ENCODE measurements at regions not wholly inside any gene's neighbourhood (a gene's known extent, or its start where the extent isn't known, plus 50 kb on each side); places are given as distances from the start of the nearest gene placed in this dataset.

DNA sequence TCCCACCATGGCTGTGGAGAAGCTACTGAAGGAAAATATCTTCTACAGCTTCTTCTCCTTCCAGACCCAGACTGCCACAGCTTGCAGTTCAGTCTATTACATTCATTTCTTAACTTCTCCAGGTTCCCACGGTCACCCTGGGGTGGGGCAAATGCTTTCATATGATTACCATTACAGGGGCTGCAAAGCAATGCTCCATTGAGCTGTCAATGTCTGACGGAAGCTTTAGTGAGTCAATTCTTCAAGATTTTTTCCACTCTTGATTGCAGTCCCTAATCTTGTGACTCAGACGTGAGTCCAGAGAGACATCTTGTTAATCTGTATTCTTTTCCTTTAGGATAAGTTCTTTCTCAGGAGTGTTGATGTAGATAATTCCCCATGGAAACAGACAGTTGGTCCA is 233.4 kb upstream of the DDI1 start:
- Histone ChIP-seq H3K36me3 (ENCODE audit: control insufficient read depth, insufficient read depth, low read length) (no peaks in the 10 kb centered on the region), H3K27me3 (replicated peaks; ENCODE audit: control insufficient read depth, insufficient read depth, low read length) (no peaks in the 10 kb centered on the region), H3K9me3 (no peaks in the 10 kb centered on the region), H3K4me3 (ENCODE audit: low read depth, low read length) (no peak overlapping the region), H3K4me1 (peaks cover 56% of the 10 kb centered on the region)
- Mint-ChIP-seq H3K36me3 (ENCODE audit: insufficient read depth, unreplicated experiment) (no peaks in the 10 kb centered on the region), H3K27me3 (ENCODE audit: insufficient read depth, unreplicated experiment) (no peaks in the 10 kb centered on the region), H3K4me3 (ENCODE audit: unreplicated experiment) (no peak overlapping the region), H3K4me1 (ENCODE audit: low read depth, unreplicated experiment) (peaks cover 24% of the 10 kb centered on the region), H3K9me3 (ENCODE audit: unreplicated experiment) (peaks cover 10% of the 10 kb centered on the region), H3K27ac (ENCODE audit: unreplicated experiment) (peak overlapping the region; percentile 14)
- no TSS peak for BruUV-seq (replicated peaks)
- TF ChIP-seq, protein P1, sequence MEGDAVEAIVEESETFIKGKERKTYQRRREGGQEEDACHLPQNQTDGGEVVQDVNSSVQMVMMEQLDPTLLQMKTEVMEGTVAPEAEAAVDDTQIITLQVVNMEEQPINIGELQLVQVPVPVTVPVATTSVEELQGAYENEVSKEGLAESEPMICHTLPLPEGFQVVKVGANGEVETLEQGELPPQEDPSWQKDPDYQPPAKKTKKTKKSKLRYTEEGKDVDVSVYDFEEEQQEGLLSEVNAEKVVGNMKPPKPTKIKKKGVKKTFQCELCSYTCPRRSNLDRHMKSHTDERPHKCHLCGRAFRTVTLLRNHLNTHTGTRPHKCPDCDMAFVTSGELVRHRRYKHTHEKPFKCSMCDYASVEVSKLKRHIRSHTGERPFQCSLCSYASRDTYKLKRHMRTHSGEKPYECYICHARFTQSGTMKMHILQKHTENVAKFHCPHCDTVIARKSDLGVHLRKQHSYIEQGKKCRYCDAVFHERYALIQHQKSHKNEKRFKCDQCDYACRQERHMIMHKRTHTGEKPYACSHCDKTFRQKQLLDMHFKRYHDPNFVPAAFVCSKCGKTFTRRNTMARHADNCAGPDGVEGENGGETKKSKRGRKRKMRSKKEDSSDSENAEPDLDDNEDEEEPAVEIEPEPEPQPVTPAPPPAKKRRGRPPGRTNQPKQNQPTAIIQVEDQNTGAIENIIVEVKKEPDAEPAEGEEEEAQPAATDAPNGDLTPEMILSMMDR (IDR thresholded peaks at IDR 0.05; ENCODE audit: insufficient read depth in 1 of 2, low read depth in 1 of 2, low read length in 1 of 2, severe bottlenecking in 1 of 2, unreplicated experiment in 1 of 2): no peak
- intact Hi-C loops (cut with micrococcal nuclease; ENCODE audit: unreplicated experiment): no loop called here
- CTCF ChIA-PET: no interaction called here
- POLR2A ChIA-PET: no interaction called here
- DNase-seq: no peak

DNA sequence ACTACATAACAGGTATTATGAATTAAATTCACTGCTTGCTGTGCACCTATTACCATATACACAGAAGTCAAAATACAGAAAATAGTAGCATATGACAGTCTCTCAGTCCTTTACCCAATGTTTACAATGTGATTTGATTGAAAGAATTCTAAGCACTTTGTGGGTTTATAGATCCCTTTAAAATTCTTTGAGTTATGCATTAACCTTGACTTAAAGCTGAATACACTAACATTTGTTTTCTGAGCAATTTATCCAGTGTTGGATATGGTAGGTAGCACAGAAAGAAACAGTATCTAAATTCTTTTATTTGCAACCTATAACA is 230.8 kb upstream of the DDI1 start:
- Mint-ChIP-seq H3K27ac (ENCODE audit: unreplicated experiment) (peak overlapping the region; percentile 68), H3K36me3 (ENCODE audit: insufficient read depth, unreplicated experiment) (no peaks in the 10 kb centered on the region), H3K4me1 (ENCODE audit: low read depth, unreplicated experiment) (peaks cover 20% of the 10 kb centered on the region), H3K4me3 (ENCODE audit: unreplicated experiment) (peak overlapping the region; percentile 39), H3K9me3 (ENCODE audit: unreplicated experiment) (peaks cover 20% of the 10 kb centered on the region), H3K27me3 (ENCODE audit: insufficient read depth, unreplicated experiment) (no peaks in the 10 kb centered on the region)
- Histone ChIP-seq H3K27me3 (replicated peaks; ENCODE audit: control insufficient read depth, insufficient read depth, low read length) (no peaks in the 10 kb centered on the region), H3K4me3 (ENCODE audit: low read depth, low read length) (no peak overlapping the region), H3K4me1 (peaks cover 49% of the 10 kb centered on the region), H3K36me3 (ENCODE audit: control insufficient read depth, insufficient read depth, low read length) (no peaks in the 10 kb centered on the region), H3K9me3 (no peaks in the 10 kb centered on the region)
- peak in 1 of 2 experiments; percentile 33 for DNase-seq
- CTCF ChIA-PET: interaction anchor here (1.1 kb wide), 1 partner anchor 19 kb away, joined by 3 read pairs; no protein-coding TSS in a partner anchor
- POLR2A ChIA-PET: no interaction called here
- BruUV-seq (replicated peaks): no TSS peak
- intact Hi-C loops (cut with micrococcal nuclease; ENCODE audit: unreplicated experiment): loop anchor here (1.0 to 2.0 kb wide), 3 partner anchors 39 to 118 kb away; no protein-coding TSS in a partner anchor
- TF ChIP-seq, protein P1 (IDR thresholded peaks at IDR 0.05; ENCODE audit: insufficient read depth in 1 of 2, low read depth in 1 of 2, low read length in 1 of 2, severe bottlenecking in 1 of 2, unreplicated experiment in 1 of 2): no peak

DNA sequence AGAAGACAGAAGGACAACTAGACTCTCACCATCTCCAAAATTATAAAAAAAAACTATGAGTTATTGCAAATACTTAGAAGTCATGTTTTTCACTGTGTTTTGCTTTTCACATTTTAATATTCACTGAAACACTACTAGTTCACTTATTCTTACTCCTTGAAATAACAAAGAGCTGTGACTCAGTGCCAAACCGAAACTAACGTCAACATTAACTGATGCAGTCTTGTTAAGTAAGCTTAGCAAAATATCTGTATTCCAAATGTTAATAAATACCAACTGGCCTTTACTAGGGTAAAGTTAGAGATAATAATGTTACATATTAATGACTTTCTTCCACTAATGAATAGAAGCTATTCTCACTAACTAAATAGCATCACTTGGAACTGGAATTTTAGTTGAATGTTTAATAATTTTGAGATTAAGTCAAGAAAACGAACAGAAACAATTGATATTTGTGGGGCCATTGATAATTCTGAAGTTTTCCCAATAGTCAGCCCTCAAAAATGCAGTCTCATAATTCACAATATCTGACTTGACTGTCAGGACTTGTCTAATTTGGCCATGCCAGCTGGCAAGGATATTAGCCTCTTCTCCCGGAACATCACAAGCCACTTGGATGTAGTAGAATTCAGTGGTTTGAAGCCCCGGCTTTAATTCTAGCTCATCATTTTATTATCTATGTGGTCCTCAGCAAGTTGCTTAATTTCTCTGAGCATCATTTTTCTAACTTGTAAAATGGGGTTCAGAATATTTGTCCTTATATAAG is 230.1 kb upstream of the DDI1 start:
- Mint-ChIP-seq H3K27ac (ENCODE audit: unreplicated experiment) (no peak overlapping the region), H3K4me3 (ENCODE audit: unreplicated experiment) (no peak overlapping the region), H3K27me3 (ENCODE audit: insufficient read depth, unreplicated experiment) (no peaks in the 10 kb centered on the region), H3K36me3 (ENCODE audit: insufficient read depth, unreplicated experiment) (no peaks in the 10 kb centered on the region), H3K4me1 (ENCODE audit: low read depth, unreplicated experiment) (peaks cover 18% of the 10 kb centered on the region), H3K9me3 (ENCODE audit: unreplicated experiment) (peaks cover 26% of the 10 kb centered on the region)
- POLR2A ChIA-PET: no interaction called here
- Histone ChIP-seq H3K27me3 (replicated peaks; ENCODE audit: control insufficient read depth, insufficient read depth, low read length) (no peaks in the 10 kb centered on the region), H3K9me3 (no peaks in the 10 kb centered on the region), H3K4me1 (peaks cover 49% of the 10 kb centered on the region), H3K36me3 (ENCODE audit: control insufficient read depth, insufficient read depth, low read length) (no peaks in the 10 kb centered on the region), H3K4me3 (ENCODE audit: low read depth, low read length) (no peak overlapping the region)
- intact Hi-C loops (cut with micrococcal nuclease; ENCODE audit: unreplicated experiment): no loop called here
- TF ChIP-seq, protein P1 (IDR thresholded peaks at IDR 0.05; ENCODE audit: insufficient read depth in 1 of 2, low read depth in 1 of 2, low read length in 1 of 2, severe bottlenecking in 1 of 2, unreplicated experiment in 1 of 2): no peak
- no peak for DNase-seq
- no TSS peak for BruUV-seq (replicated peaks)
- CTCF ChIA-PET: interaction anchor here (0.6 to 1.1 kb wide), 2 partner anchors 19 to 1721 kb away, joined by 3 to 4 read pairs; no protein-coding TSS in a partner anchor
